D721Med (cell line): ENCODE measurements at regions not wholly inside any gene's neighbourhood (a gene's known extent, or its start where the extent isn't known, plus 50 kb on each side); places are given as distances from the start of the nearest gene placed in this dataset.

Experiments
- DNase-seq: peaks from one replicate; pipeline ENCODE4 v3.0.0; 2011; ENCODE audit warnings: low spot score; ENCODE audit not compliant: insufficient read length
- FAIRE-seq: peaks from 2 replicates; lab custom pipeline; 2011; peaks lifted over from hg19 to GRCh38; lab: Jason Lieb, UNC
- CTCF ChIP-seq: IDR thresholded peaks from 2 replicates; pipeline ENCODE4 v1.5.1; 2012; ENCODE audit warnings: mild to moderate bottlenecking, control low read depth; ENCODE audit not compliant: insufficient read depth; ENCODE audit errors: missing control alignments

- TF ChIP-seq CTCF = no peak
- DNase-seq (no peak), FAIRE-seq (no peak)
Measured at GRCh38 chr6:14750059-14750661, 495.7 kb upstream of the JARID2 start.

- no peak for FAIRE-seq
- TF ChIP-seq CTCF = no peak
- DNase-seq = no peak
Measured at GRCh38 chr6:14751645-14752175, 494.2 kb upstream of the JARID2 start.

GRCh38 chr6:14754751-14755513, 490.9 kb upstream of the JARID2 start:
- TF ChIP-seq CTCF = no peak
- DNase-seq (no peak), FAIRE-seq (no peak)

GRCh38 chr6:14756340-14756739, 489.5 kb upstream of the JARID2 start:
- DNase-seq = no peak
- no peak for FAIRE-seq
- no peak for TF ChIP-seq CTCF

GRCh38 chr6:14757014-14757413, 488.9 kb upstream of the JARID2 start:
- FAIRE-seq (no peak), DNase-seq (no peak)
- TF ChIP-seq CTCF = no peak

GRCh38 chr6:14757418-14757817, 488.5 kb upstream of the JARID2 start:
- no peak for TF ChIP-seq CTCF
- FAIRE-seq = no peak

More at GRCh38 chr6:14757418-14757817, 488.5 kb upstream of the JARID2 start:
- DNase-seq = no peak
